ENCODE measurements at regions not wholly inside any gene's neighbourhood (a gene's known extent, or its start where the extent isn't known, plus 50 kb on each side); places are given as distances from the start of the nearest gene placed in this dataset.

GRCh38 chr18:78805840-78806239 lies 173.8 kb upstream of the SALL3 start:
- H3K4me1 ChIP-seq (ENCODE audit: insufficient read depth, low read length, poor library complexity, severe bottlenecking): no peaks in the 10 kb centered on the region
- no TSS peak for BruUV-seq (replicated peaks)
- TF ChIP-seq CTCF (conservative IDR thresholded peaks at IDR 0.05; ENCODE audit: low read depth, low read length): no peak
- no peak for TF ChIP-seq EZH2 (IDR thresholded peaks at IDR 0.05; ENCODE audit: borderline replicate concordance, low read depth, low read length, poor library complexity, severe bottlenecking)
- H3K27ac ChIP-seq (ENCODE audit: low read depth, low read length, poor library complexity, severe bottlenecking): no peak overlapping the region
- CTCF ChIA-PET: no interaction called here
- POLR2A ChIA-PET (ENCODE audit: low non-redundant PET): no interaction called here
- H3K4me3 ChIP-seq (ENCODE audit: low read depth, low read length, poor library complexity, severe bottlenecking): no peak overlapping the region
- no peaks in the 10 kb centered on the region for H3K27me3 ChIP-seq (replicated peaks; ENCODE audit: insufficient read depth, low read depth, low read length, poor library complexity)
- no peaks in the 10 kb centered on the region for H3K9me3 ChIP-seq (ENCODE audit: low read depth, low read length, poor library complexity, severe bottlenecking)
- DNase-seq (ENCODE audit: low spot score): no peak
- H3K36me3 ChIP-seq (ENCODE audit: insufficient read depth, low read length, poor library complexity, severe bottlenecking): no peaks in the 10 kb centered on the region
- intact Hi-C loops (cut with micrococcal nuclease; ENCODE audit: unreplicated experiment): no loop called here

GRCh38 chr18:78807668-78808067 lies 171.9 kb upstream of the SALL3 start:
- CTCF ChIA-PET: no interaction called here
- intact Hi-C loops (cut with micrococcal nuclease; ENCODE audit: unreplicated experiment): no loop called here

GRCh38 chr18:78809845-78810244 lies 169.8 kb upstream of the SALL3 start:
- BruUV-seq (replicated peaks): no TSS peak
- no peak overlapping the region for H3K27ac ChIP-seq (ENCODE audit: low read depth, low read length, poor library complexity, severe bottlenecking)
- no peak overlapping the region for H3K4me3 ChIP-seq (ENCODE audit: low read depth, low read length, poor library complexity, severe bottlenecking)
- TF ChIP-seq EZH2 (IDR thresholded peaks at IDR 0.05; ENCODE audit: borderline replicate concordance, low read depth, low read length, poor library complexity, severe bottlenecking) (no peak), CTCF (conservative IDR thresholded peaks at IDR 0.05; ENCODE audit: low read depth, low read length) (no peak)
- no peaks in the 10 kb centered on the region for H3K4me1 ChIP-seq (ENCODE audit: insufficient read depth, low read length, poor library complexity, severe bottlenecking)
- no peak for DNase-seq (ENCODE audit: low spot score)
- no peaks in the 10 kb centered on the region for H3K9me3 ChIP-seq (ENCODE audit: low read depth, low read length, poor library complexity, severe bottlenecking)
- H3K27me3 ChIP-seq (replicated peaks; ENCODE audit: insufficient read depth, low read depth, low read length, poor library complexity): peaks cover 19% of the 10 kb centered on the region
- intact Hi-C loops (cut with micrococcal nuclease; ENCODE audit: unreplicated experiment): no loop called here
- H3K36me3 ChIP-seq (ENCODE audit: insufficient read depth, low read length, poor library complexity, severe bottlenecking): no peaks in the 10 kb centered on the region
- POLR2A ChIA-PET (ENCODE audit: low non-redundant PET): no interaction called here
- CTCF ChIA-PET: no interaction called here

More at GRCh38 chr18:78807668-78808067, 171.9 kb upstream of the SALL3 start:
- POLR2A ChIA-PET (ENCODE audit: low non-redundant PET): no interaction called here
- no peak for DNase-seq (ENCODE audit: low spot score)
- H3K36me3 ChIP-seq (ENCODE audit: insufficient read depth, low read length, poor library complexity, severe bottlenecking): no peaks in the 10 kb centered on the region
- H3K27ac ChIP-seq (ENCODE audit: low read depth, low read length, poor library complexity, severe bottlenecking): no peak overlapping the region
- no peaks in the 10 kb centered on the region for H3K4me1 ChIP-seq (ENCODE audit: insufficient read depth, low read length, poor library complexity, severe bottlenecking)
- no peak overlapping the region for H3K4me3 ChIP-seq (ENCODE audit: low read depth, low read length, poor library complexity, severe bottlenecking)
- H3K9me3 ChIP-seq (ENCODE audit: low read depth, low read length, poor library complexity, severe bottlenecking): no peaks in the 10 kb centered on the region
- TF ChIP-seq EZH2 (IDR thresholded peaks at IDR 0.05; ENCODE audit: borderline replicate concordance, low read depth, low read length, poor library complexity, severe bottlenecking) (no peak), CTCF (conservative IDR thresholded peaks at IDR 0.05; ENCODE audit: low read depth, low read length) (no peak)
- no TSS peak for BruUV-seq (replicated peaks)
- no peaks in the 10 kb centered on the region for H3K27me3 ChIP-seq (replicated peaks; ENCODE audit: insufficient read depth, low read depth, low read length, poor library complexity)
